ENCODE measurements at regions not wholly inside any gene's neighbourhood (a gene's known extent, or its start where the extent isn't known, plus 50 kb on each side); places are given as distances from the start of the nearest gene placed in this dataset.

- no peak for DNase-seq (ENCODE audit: extremely low spot score, unreplicated experiment)
- Mint-ChIP-seq H3K4me1 (ENCODE audit: unreplicated experiment) (peaks cover 12% of the 10 kb centered on the region), H3K27me3 (ENCODE audit: unreplicated experiment) (peaks cover 2% of the 10 kb centered on the region), H3K27ac (ENCODE audit: unreplicated experiment) (no peak overlapping the region), H3K4me3 (ENCODE audit: unreplicated experiment) (no peak overlapping the region), H3K9me3 (ENCODE audit: unreplicated experiment) (peaks cover 8% of the 10 kb centered on the region), H3K36me3 (ENCODE audit: unreplicated experiment) (peaks cover 3% of the 10 kb centered on the region)
- TF ChIP-seq, protein P1, sequence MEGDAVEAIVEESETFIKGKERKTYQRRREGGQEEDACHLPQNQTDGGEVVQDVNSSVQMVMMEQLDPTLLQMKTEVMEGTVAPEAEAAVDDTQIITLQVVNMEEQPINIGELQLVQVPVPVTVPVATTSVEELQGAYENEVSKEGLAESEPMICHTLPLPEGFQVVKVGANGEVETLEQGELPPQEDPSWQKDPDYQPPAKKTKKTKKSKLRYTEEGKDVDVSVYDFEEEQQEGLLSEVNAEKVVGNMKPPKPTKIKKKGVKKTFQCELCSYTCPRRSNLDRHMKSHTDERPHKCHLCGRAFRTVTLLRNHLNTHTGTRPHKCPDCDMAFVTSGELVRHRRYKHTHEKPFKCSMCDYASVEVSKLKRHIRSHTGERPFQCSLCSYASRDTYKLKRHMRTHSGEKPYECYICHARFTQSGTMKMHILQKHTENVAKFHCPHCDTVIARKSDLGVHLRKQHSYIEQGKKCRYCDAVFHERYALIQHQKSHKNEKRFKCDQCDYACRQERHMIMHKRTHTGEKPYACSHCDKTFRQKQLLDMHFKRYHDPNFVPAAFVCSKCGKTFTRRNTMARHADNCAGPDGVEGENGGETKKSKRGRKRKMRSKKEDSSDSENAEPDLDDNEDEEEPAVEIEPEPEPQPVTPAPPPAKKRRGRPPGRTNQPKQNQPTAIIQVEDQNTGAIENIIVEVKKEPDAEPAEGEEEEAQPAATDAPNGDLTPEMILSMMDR (IDR thresholded peaks at IDR 0.05) = no peak
Observed at GRCh38 chr5:158376679-158377078, 517.7 kb upstream of the CLINT1 start.

- no peak overlapping the region for H3K4me3 Mint-ChIP-seq (ENCODE audit: unreplicated experiment)
Observed at GRCh38 chr5:158375531-158375930, 516.6 kb upstream of the CLINT1 start.

DNA sequence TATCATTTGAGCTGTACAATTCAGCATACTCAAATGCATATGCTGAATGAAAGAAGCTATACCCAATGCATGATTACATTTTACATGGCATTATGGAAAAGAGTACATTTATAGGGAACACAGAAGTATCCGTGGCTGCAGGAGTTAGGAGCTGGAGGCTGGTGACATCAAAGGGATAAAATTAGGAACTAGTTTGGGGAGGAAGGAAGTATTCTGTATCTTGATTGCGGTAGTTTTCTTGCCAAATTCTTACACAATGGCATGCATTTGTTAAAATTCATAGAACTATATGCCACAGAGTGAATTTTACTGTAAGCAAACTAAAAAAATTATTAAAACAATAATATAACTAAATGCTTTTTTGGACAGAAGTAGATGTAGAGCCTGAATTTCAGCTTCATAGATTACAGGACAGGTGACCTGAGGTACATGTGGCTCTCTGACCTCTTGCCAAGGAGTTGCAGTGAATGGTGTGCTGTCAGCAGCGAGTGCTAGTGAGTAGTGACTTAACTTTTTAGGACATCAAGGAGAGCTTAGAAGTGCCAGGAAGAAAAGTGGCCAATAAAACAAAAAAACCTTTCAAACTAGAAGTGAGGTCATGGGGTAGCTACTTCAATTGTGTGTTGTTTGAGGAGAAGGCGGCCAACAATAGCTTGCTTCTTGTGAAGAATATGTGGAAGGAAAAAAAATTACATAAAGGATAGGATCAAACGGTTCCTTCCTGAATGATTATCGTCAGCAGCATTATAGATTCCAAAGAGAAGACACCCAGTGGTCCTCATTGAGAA is 514.9 kb upstream of the CLINT1 start:
- H3K36me3 Mint-ChIP-seq (ENCODE audit: unreplicated experiment) = peaks cover 3% of the 10 kb centered on the region
- no peak overlapping the region for H3K27ac Mint-ChIP-seq (ENCODE audit: unreplicated experiment)
- H3K27me3 Mint-ChIP-seq (ENCODE audit: unreplicated experiment) = peaks cover 2% of the 10 kb centered on the region
- TF ChIP-seq, protein P1 (IDR thresholded peaks at IDR 0.05) = no peak
- peaks cover 8% of the 10 kb centered on the region for H3K9me3 Mint-ChIP-seq (ENCODE audit: unreplicated experiment)
- no peak for DNase-seq (ENCODE audit: extremely low spot score, unreplicated experiment)
- H3K4me3 Mint-ChIP-seq (ENCODE audit: unreplicated experiment) = no peak overlapping the region
- H3K4me1 Mint-ChIP-seq (ENCODE audit: unreplicated experiment) = peaks cover 1% of the 10 kb centered on the region

More at GRCh38 chr5:158375531-158375930, 516.6 kb upstream of the CLINT1 start:
- no peak for DNase-seq (ENCODE audit: extremely low spot score, unreplicated experiment)
- H3K27ac Mint-ChIP-seq (ENCODE audit: unreplicated experiment) = no peak overlapping the region
- H3K27me3 Mint-ChIP-seq (ENCODE audit: unreplicated experiment) = peaks cover 2% of the 10 kb centered on the region
- peaks cover 3% of the 10 kb centered on the region for H3K36me3 Mint-ChIP-seq (ENCODE audit: unreplicated experiment)
- TF ChIP-seq, protein P1 (IDR thresholded peaks at IDR 0.05) = no peak
- peaks cover 8% of the 10 kb centered on the region for H3K9me3 Mint-ChIP-seq (ENCODE audit: unreplicated experiment)
- H3K4me1 Mint-ChIP-seq (ENCODE audit: unreplicated experiment) = peaks cover 6% of the 10 kb centered on the region

GRCh38 chr5:158369241-158369640 is 510.3 kb upstream of the CLINT1 start:
- Mint-ChIP-seq H3K4me3 (ENCODE audit: unreplicated experiment) (no peak overlapping the region), H3K4me1 (ENCODE audit: unreplicated experiment) (peaks cover 5% of the 10 kb centered on the region), H3K27ac (ENCODE audit: unreplicated experiment) (no peak overlapping the region), H3K9me3 (ENCODE audit: unreplicated experiment) (no peaks in the 10 kb centered on the region), H3K27me3 (ENCODE audit: unreplicated experiment) (peaks cover 2% of the 10 kb centered on the region), H3K36me3 (ENCODE audit: unreplicated experiment) (no peaks in the 10 kb centered on the region)
- TF ChIP-seq, protein P1 (IDR thresholded peaks at IDR 0.05) = no peak
- no peak for DNase-seq (ENCODE audit: extremely low spot score, unreplicated experiment)

DNA sequence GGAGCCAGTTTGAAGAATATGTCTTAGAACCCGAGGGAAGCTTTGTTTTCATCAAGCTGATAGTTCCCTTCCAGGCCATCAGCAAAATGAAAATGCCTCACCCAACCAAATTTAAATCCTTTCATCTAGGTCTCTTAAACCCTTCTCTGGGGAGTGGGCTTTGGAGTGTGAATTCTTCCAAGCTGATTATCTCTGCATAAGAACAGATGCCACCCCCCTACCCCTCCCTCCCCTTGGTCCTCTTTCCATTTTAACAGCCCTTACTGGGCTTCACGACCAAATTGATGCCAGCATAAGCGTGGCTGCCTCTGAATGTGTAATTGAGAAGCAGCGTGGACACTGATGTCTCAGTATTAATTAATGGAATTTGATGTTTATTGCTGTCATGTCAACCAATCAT is 509.7 kb upstream of the CLINT1 start:
- Mint-ChIP-seq H3K36me3 (ENCODE audit: unreplicated experiment) (no peaks in the 10 kb centered on the region), H3K27me3 (ENCODE audit: unreplicated experiment) (peaks cover 2% of the 10 kb centered on the region), H3K9me3 (ENCODE audit: unreplicated experiment) (no peaks in the 10 kb centered on the region), H3K27ac (ENCODE audit: unreplicated experiment) (no peak overlapping the region), H3K4me1 (ENCODE audit: unreplicated experiment) (peaks cover 5% of the 10 kb centered on the region), H3K4me3 (ENCODE audit: unreplicated experiment) (no peak overlapping the region)
- DNase-seq (ENCODE audit: extremely low spot score, unreplicated experiment) = no peak
- TF ChIP-seq, protein P1 (IDR thresholded peaks at IDR 0.05) = no peak
